Breast epithelium (tissue), 4 donors: ENCODE measurements at regions not wholly inside any gene's neighbourhood (a gene's known extent, or its start where the extent isn't known, plus 50 kb on each side); places are given as distances from the start of the nearest gene placed in this dataset.

Source experiments
- DNase-seq, 2 donors: peaks; one replicate each; pipeline ENCODE4 v3.0.0-alpha.2; 2019; ENCODE audit warnings: low spot score in 2 of 2
- H3K27ac ChIP-seq, 2 donors: fragments of 200-600 bp; sonication (generic) in 1 of 2; one replicate each; pipeline ENCODE4 v1.5.1; 2016 to 2019; ENCODE audit warnings: mild to moderate bottlenecking in 1 of 2
- H3K27me3 ChIP-seq, 2 donors: fragments of 200-600 bp; sonication (generic) in 1 of 2; one replicate each; pipeline versions ENCODE4 v1.5.1 to v1.6.0; 2017 to 2019; ENCODE audit warnings: control low read depth in 1 of 2, mild to moderate bottlenecking in 1 of 2
- H3K36me3 ChIP-seq: fragments of 200-600 bp; one replicate; pipeline ENCODE4 v1.5.1; 2019
- H3K4me1 ChIP-seq, 2 donors: fragments of 200-600 bp; sonication (generic); one replicate each; pipeline ENCODE4 v1.5.1; 2016 to 2019; ENCODE audit warnings: control low read depth in 1 of 2
- H3K4me3 ChIP-seq, 3 donors: fragments of 200-600 bp; sonication (generic); 1 replicate in 2 of 3; 2 replicates in 1 of 3; pipeline ENCODE4 v1.5.1; 2016 to 2019; ENCODE audit warnings: mild to moderate bottlenecking in 3 of 3, moderate library complexity in 2 of 3
- H3K9me3 ChIP-seq, 2 donors: fragments of 200-600 bp; sonication (generic) in 1 of 2; one replicate each; pipeline ENCODE4 v1.5.1; 2016 to 2019; ENCODE audit warnings: control low read depth in 1 of 2
- CTCF ChIP-seq, 3 donors: fragments of 450-650 bp; IDR thresholded peaks; one replicate each; pipeline ENCODE4 v1.5.1; 2016 to 2017; ENCODE audit warnings: antibody characterized with exemption in 3 of 3, mild to moderate bottlenecking in 3 of 3, moderate library complexity in 3 of 3
- POLR2A ChIP-seq: fragments of 450-650 bp; IDR thresholded peaks from one replicate; pipeline ENCODE4 v1.6.1; 2016; ENCODE audit warnings: antibody characterized with exemption, mild to moderate bottlenecking, moderate library complexity
- POLR2AphosphoS5 ChIP-seq, 3 donors: sonication (generic); formaldehyde crosslinking; IDR thresholded peaks; one replicate each; pipeline ENCODE4 v1.6.1; 2017; ENCODE audit warnings: antibody characterized with exemption in 3 of 3
- intact Hi-C: fragments of 100-400 bp; cut with DNase I; formaldehyde crosslinking; loops from one replicate; pipeline ENCODE4 v1.15.1; 2023; ENCODE audit warnings: low total_unique reads

- intact Hi-C loops = no loop called here
- no peak overlapping the region for H3K27ac ChIP-seq
- H3K27me3 ChIP-seq = no peaks in the 10 kb centered on the region
- H3K4me3 ChIP-seq = no peak overlapping the region
- no peaks in the 10 kb centered on the region for H3K4me1 ChIP-seq
- TF ChIP-seq POLR2A = no peak
- no peak for TF ChIP-seq CTCF (IDR thresholded peaks at IDR 0.05)
- H3K36me3 ChIP-seq = no peaks in the 10 kb centered on the region
- no peaks in the 10 kb centered on the region for H3K9me3 ChIP-seq
- DNase-seq = no peak
These were observed 94.7 kb upstream of the INTU start for GRCh38 chr4:127538016-127538415.

GRCh38 chr4:127540497-127541025, 92.2 kb upstream of the INTU start:
- TF ChIP-seq CTCF (IDR thresholded peaks at IDR 0.05) (no peak), POLR2AphosphoS5 (IDR thresholded peaks at IDR 0.05) (no peak), POLR2A (no peak)
- Histone ChIP-seq H3K9me3 (peaks cover 0 to 4% of the 10 kb centered on the region in 2 donors), H3K27ac (no peak overlapping the region), H3K4me3 (no peak overlapping the region), H3K27me3 (no peaks in the 10 kb centered on the region), H3K36me3 (no peaks in the 10 kb centered on the region), H3K4me1 (no peaks in the 10 kb centered on the region)
- DNase-seq = no peak
- intact Hi-C loops = no loop called here

- Histone ChIP-seq H3K27me3 (no peaks in the 10 kb centered on the region), H3K27ac (no peak overlapping the region), H3K4me1 (no peaks in the 10 kb centered on the region), H3K9me3 (peaks cover 0 to 4% of the 10 kb centered on the region in 2 donors), H3K36me3 (no peaks in the 10 kb centered on the region), H3K4me3 (no peak overlapping the region)
- no peak for DNase-seq
- intact Hi-C loops = loop anchor here (2.0 kb wide), 1 partner anchor 14 kb away; no protein-coding TSS in a partner anchor
- TF ChIP-seq CTCF (IDR thresholded peaks at IDR 0.05) = no peak
These were observed 87.5 kb upstream of the INTU start for GRCh38 chr4:127545271-127545670.

- Histone ChIP-seq H3K27me3 (no peaks in the 10 kb centered on the region), H3K4me3 (no peak overlapping the region), H3K9me3 (peaks cover 0 to 4% of the 10 kb centered on the region in 2 donors), H3K36me3 (no peaks in the 10 kb centered on the region), H3K4me1 (no peaks in the 10 kb centered on the region), H3K27ac (no peak overlapping the region)
- TF ChIP-seq CTCF (IDR thresholded peaks at IDR 0.05) (no peak), POLR2AphosphoS5 (IDR thresholded peaks at IDR 0.05) (no peak), POLR2A (no peak)
- DNase-seq = no peak
- intact Hi-C loops = no loop called here
These were observed 83.5 kb upstream of the INTU start for GRCh38 chr4:127548990-127549925.

- H3K4me1 ChIP-seq = no peaks in the 10 kb centered on the region
- no peaks in the 10 kb centered on the region for H3K27me3 ChIP-seq
- DNase-seq = no peak
- no peak overlapping the region for H3K4me3 ChIP-seq
- no peak overlapping the region for H3K27ac ChIP-seq
- TF ChIP-seq CTCF (IDR thresholded peaks at IDR 0.05) (no peak), POLR2AphosphoS5 (IDR thresholded peaks at IDR 0.05) (no peak), POLR2A (no peak)
- intact Hi-C loops = no loop called here
- no peaks in the 10 kb centered on the region for H3K36me3 ChIP-seq
- H3K9me3 ChIP-seq = no peaks in the 10 kb centered on the region
These were observed 77.7 kb upstream of the INTU start for GRCh38 chr4:127555106-127555505.
